GM11168 (cell line): ENCODE measurements at regions not wholly inside any gene's neighbourhood (a gene's known extent, or its start where the extent isn't known, plus 50 kb on each side); places are given as distances from the start of the nearest gene placed in this dataset.
"Not testable (repeated sequence)": the region's sequence is repeated elsewhere in the genome, so short reads cannot be mapped to it uniquely, and the experiment has no call there.

ENCODE experiments used
- in situ Hi-C: fragments of 300-500 bp; cut with MboI; formaldehyde crosslinking; loops from one replicate; pipeline ENCODE4 v1.12.0; 2022; ENCODE audit warnings: low sequenced_read_pairs; ENCODE audit not compliant: unreplicated experiment

- in situ Hi-C loops: no loop called here
These were observed 103.4 kb downstream of the MINAR1 start for GRCh38 chr15:79535536-79535935.

GRCh38 chr15:79538527-79538926 is 106.4 kb downstream of the MINAR1 start:
- in situ Hi-C loops: no loop called here

GRCh38 chr15:79539401-79539800 is 107.3 kb downstream of the MINAR1 start:
- in situ Hi-C loops: no loop called here

- in situ Hi-C loops: no loop called here
These were observed 108.4 kb downstream of the MINAR1 start for GRCh38 chr15:79540551-79540950.

GRCh38 chr15:79541196-79541595 is 109.1 kb downstream of the MINAR1 start:
- in situ Hi-C loops: no loop called here

GRCh38 chr15:79543097-79543496 is 111.0 kb downstream of the MINAR1 start:
- in situ Hi-C loops: no loop called here

- in situ Hi-C loops: no loop called here
These were observed 117.1 kb downstream of the MINAR1 start for GRCh38 chr15:79549196-79549595.

- in situ Hi-C loops: no loop called here
These were observed 128.2 kb downstream of the MINAR1 start for GRCh38 chr15:79560384-79560783.

- in situ Hi-C loops: no loop called here
These were observed 129.8 kb downstream of the MINAR1 start for GRCh38 chr15:79561982-79562381.

- in situ Hi-C loops: no loop called here
These were observed 130.3 kb downstream of the MINAR1 start for GRCh38 chr15:79562403-79562815.

GRCh38 chr15:79562899-79563298 is 130.8 kb downstream of the MINAR1 start:
- in situ Hi-C loops: no loop called here

- in situ Hi-C loops: no loop called here
These were observed 137.9 kb downstream of the MINAR1 start for GRCh38 chr15:79570004-79570403.

- in situ Hi-C loops: no loop called here
These were observed 140.7 kb downstream of the MINAR1 start for GRCh38 chr15:79572691-79573404.

GRCh38 chr15:79574431-79575273 is 142.5 kb downstream of the MINAR1 start:
- in situ Hi-C loops: not testable (repeated sequence)

- in situ Hi-C loops: loop anchor here (5.0 kb wide), 1 partner anchor 70 kb away; no protein-coding TSS in a partner anchor
These were observed 150.5 kb downstream of the MINAR1 start for GRCh38 chr15:79582650-79583049.

GRCh38 chr15:79592126-79592525 is 160.0 kb downstream of the MINAR1 start:
- in situ Hi-C loops: loop anchor here (10.0 kb wide), 1 partner anchor 207 kb away; no protein-coding TSS in a partner anchor

- in situ Hi-C loops: loop anchor here (10.0 kb wide), 1 partner anchor 208 kb away; no protein-coding TSS in a partner anchor
These were observed 161.2 kb downstream of the MINAR1 start for GRCh38 chr15:79593119-79593869.

- in situ Hi-C loops: loop anchor here (10.0 kb wide), 1 partner anchor 211 kb away; no protein-coding TSS in a partner anchor
These were observed 163.2 kb downstream of the MINAR1 start for GRCh38 chr15:79595306-79595705.

GRCh38 chr15:79595995-79596622 is 164.0 kb downstream of the MINAR1 start:
- in situ Hi-C loops: loop anchor here (10.0 kb wide), 1 partner anchor 211 kb away; no protein-coding TSS in a partner anchor

GRCh38 chr15:79598639-79599038 is 166.5 kb downstream of the MINAR1 start:
- in situ Hi-C loops: loop anchor here (10.0 kb wide), 1 partner anchor 214 kb away; no protein-coding TSS in a partner anchor
